Liver (tissue), 1 donor: ENCODE measurements at regions not wholly inside any gene's neighbourhood (a gene's known extent, or its start where the extent isn't known, plus 50 kb on each side); places are given as distances from the start of the nearest gene placed in this dataset.

Source experiments
- FOXA1 ChIP-seq: IDR thresholded peaks from 2 replicates; pipeline ENCODE4 v1.6.1; 2016; ENCODE audit warnings: antibody characterized with exemption
- YY1 ChIP-seq: IDR thresholded peaks from 2 replicates; pipeline ENCODE4 v1.6.1; 2016; ENCODE audit warnings: antibody characterized with exemption, mild to moderate bottlenecking

DNA sequence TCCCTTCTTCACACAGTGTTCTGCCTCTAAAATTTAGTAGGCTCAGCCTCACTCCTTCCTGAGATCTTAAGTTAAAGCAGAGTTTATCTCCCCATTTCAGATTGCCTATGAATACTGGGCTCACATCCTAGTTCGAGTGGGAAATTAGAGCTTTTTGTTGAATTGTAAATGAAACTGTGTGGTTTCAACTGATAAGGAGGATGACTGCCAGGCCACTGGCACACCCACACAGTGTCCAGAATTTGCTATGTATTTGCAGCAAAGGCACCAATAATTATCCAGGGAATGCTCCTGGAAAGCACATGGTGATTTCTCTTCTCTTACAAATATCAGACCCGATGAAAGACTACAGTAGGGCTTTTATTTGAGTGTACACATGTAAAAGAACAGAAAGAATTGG, 308.1 kb upstream of the COL8A1 start:
- TF ChIP-seq YY1 (no peak), FOXA1 (no peak)
